HEK293T (cell line): ENCODE measurements at regions not wholly inside any gene's neighbourhood (a gene's known extent, or its start where the extent isn't known, plus 50 kb on each side); places are given as distances from the start of the nearest gene placed in this dataset.

Experiments used
- CTCF ChIA-PET: fragments of 350-600 bp; formaldehyde crosslinking; extraction: SDS; loops from one replicate; lab custom pipeline; 2021; ENCODE audit warnings: antibody characterized with exemption, inconsistent platforms; lab: Yijun Ruan, JAX
- POLR2A ChIA-PET: fragments of 350-600 bp; formaldehyde crosslinking; extraction: SDS; loops from one replicate; lab custom pipeline; 2020; ENCODE audit warnings: antibody characterized with exemption, inconsistent platforms; lab: Yijun Ruan, JAX
- DNase-seq: peaks from one replicate; pipeline ENCODE4 v3.0.0; 2012; ENCODE audit warnings: mixed read lengths; ENCODE audit errors: extremely low spot score
- ARNT ChIP-seq: fragments of 450-650 bp; IDR thresholded peaks from 2 replicates; pipeline ENCODE4 v1.6.1; 2017; ENCODE audit warnings: mild to moderate bottlenecking
- BHLHE40 ChIP-seq: fragments of 450-650 bp; IDR thresholded peaks from 2 replicates; pipeline ENCODE4 v1.6.1; 2016; ENCODE audit warnings: mild to moderate bottlenecking, moderate library complexity, borderline replicate concordance
- CTBP1 ChIP-seq: fragments of 450-650 bp; IDR thresholded peaks from 2 replicates; pipeline ENCODE4 v1.6.1; 2016; ENCODE audit warnings: borderline replicate concordance
- ELF4 ChIP-seq: fragments of 450-650 bp; IDR thresholded peaks from 2 replicates; pipeline ENCODE4 v1.6.1; 2017; ENCODE audit warnings: antibody characterized with exemption
- FOXA1 ChIP-seq: fragments of 450-650 bp; IDR thresholded peaks from 2 replicates; pipeline ENCODE4 v1.6.1; 2016; ENCODE audit warnings: mild to moderate bottlenecking
- FOXK2 ChIP-seq: fragments of 450-650 bp; IDR thresholded peaks from 2 replicates; pipeline ENCODE4 v1.6.1; 2016; ENCODE audit warnings: mild to moderate bottlenecking
- FOXM1 ChIP-seq: fragments of 450-650 bp; IDR thresholded peaks from 2 replicates; pipeline ENCODE4 v1.6.1; 2017; ENCODE audit warnings: mild to moderate bottlenecking, borderline replicate concordance
- HDGF ChIP-seq: fragments of 450-650 bp; IDR thresholded peaks from 2 replicates; pipeline ENCODE4 v1.6.1; 2017; ENCODE audit warnings: antibody characterized with exemption, borderline replicate concordance
- L3MBTL2 ChIP-seq: fragments of 450-650 bp; conservative IDR thresholded peaks from 2 replicates; pipeline ENCODE4 v1.6.1; 2016; ENCODE audit warnings: mild to moderate bottlenecking
- LEF1 ChIP-seq: fragments of 450-650 bp; IDR thresholded peaks from 2 replicates; pipeline ENCODE4 v1.6.1; 2017; ENCODE audit warnings: mild to moderate bottlenecking, borderline replicate concordance
- NFRKB ChIP-seq: fragments of 450-650 bp; IDR thresholded peaks from 2 replicates; pipeline ENCODE4 v1.6.1; 2016; ENCODE audit warnings: mild to moderate bottlenecking, moderate library complexity
- PKNOX1 ChIP-seq: fragments of 450-650 bp; IDR thresholded peaks from 2 replicates; pipeline ENCODE4 v1.6.1; 2016
- SP1 ChIP-seq: fragments of 450-650 bp; IDR thresholded peaks from 2 replicates; pipeline ENCODE4 v1.6.1; 2017
- SUZ12 ChIP-seq: fragments of 450-650 bp; IDR thresholded peaks from 2 replicates; pipeline ENCODE4 v1.6.1; 2016; ENCODE audit warnings: mild to moderate bottlenecking
- TARDBP ChIP-seq: fragments of 450-650 bp; IDR thresholded peaks from 2 replicates; pipeline ENCODE4 v1.6.1; 2016
- ZNF384 ChIP-seq: fragments of 450-650 bp; IDR thresholded peaks from 2 replicates; pipeline ENCODE4 v1.6.1; 2016

- DNase-seq, result no peak
- no peak for TF ChIP-seq NFRKB
- no peak for TF ChIP-seq BHLHE40
- TF ChIP-seq FOXA1, result no peak
- no peak for TF ChIP-seq LEF1
- TF ChIP-seq ZNF384, result no peak
- TF ChIP-seq SP1, result no peak
- no peak for TF ChIP-seq ELF4
- TF ChIP-seq PKNOX1, result no peak
- no peak for TF ChIP-seq ARNT
- TF ChIP-seq FOXK2, result no peak
- TF ChIP-seq TARDBP, result no peak
- TF ChIP-seq L3MBTL2, result no peak
- no peak for TF ChIP-seq HDGF
- no peak for TF ChIP-seq SUZ12
- TF ChIP-seq CTBP1, result no peak
- TF ChIP-seq FOXM1, result no peak
- CTCF ChIA-PET, result no interaction called here
- POLR2A ChIA-PET, result no interaction called here
Measured at GRCh38 chr2:200051611-200051945, 96.2 kb downstream of the MAIP1 start.

- ChIA-PET POLR2A (no interaction called here), CTCF (no interaction called here)
- TF ChIP-seq CTBP1 (no peak), ELF4 (no peak), NFRKB (no peak), SUZ12 (no peak), ZNF384 (no peak), HDGF (no peak), ARNT (no peak), TARDBP (no peak), BHLHE40 (no peak), FOXA1 (no peak), SP1 (no peak), LEF1 (no peak), PKNOX1 (no peak), FOXK2 (no peak), FOXM1 (no peak), L3MBTL2 (no peak)
- no peak for DNase-seq
Measured at GRCh38 chr2:200052627-200053026, 97.2 kb downstream of the MAIP1 start.

- ChIA-PET POLR2A (no interaction called here), CTCF (interaction anchor here (0.6 kb wide), 2 partner anchors 219 to 1993 kb away, joined by 3 to 4 read pairs; no protein-coding TSS in a partner anchor)
- TF ChIP-seq SP1 (no peak), NFRKB (no peak), BHLHE40 (no peak), FOXK2 (no peak), TARDBP (no peak), SUZ12 (no peak), L3MBTL2 (no peak), CTBP1 (no peak), ZNF384 (no peak), ELF4 (no peak), ARNT (no peak), FOXM1 (no peak), FOXA1 (no peak), PKNOX1 (no peak), LEF1 (no peak)
- DNase-seq, result no peak
Measured at GRCh38 chr2:200054681-200055468, 99.5 kb downstream of the MAIP1 start.

GRCh38 chr2:200056105-200056504 lies 100.7 kb downstream of the MAIP1 start:
- CTCF ChIA-PET, result no interaction called here
- POLR2A ChIA-PET, result no interaction called here
- no peak for DNase-seq
- no peak for TF ChIP-seq ZNF384
- no peak for TF ChIP-seq FOXA1
- no peak for TF ChIP-seq ELF4
- TF ChIP-seq FOXM1, result no peak
- TF ChIP-seq SUZ12, result no peak
- TF ChIP-seq TARDBP, result no peak
- TF ChIP-seq HDGF, result no peak
- no peak for TF ChIP-seq L3MBTL2
- TF ChIP-seq PKNOX1, result no peak
- no peak for TF ChIP-seq FOXK2
- TF ChIP-seq SP1, result no peak

GRCh38 chr2:200063155-200063554 lies 107.8 kb downstream of the MAIP1 start:
- no peak for DNase-seq
- ChIA-PET CTCF (no interaction called here), POLR2A (no interaction called here)
- no peak for TF ChIP-seq NFRKB
- TF ChIP-seq FOXM1, result no peak
- TF ChIP-seq FOXK2, result no peak
- no peak for TF ChIP-seq ZNF384
- TF ChIP-seq FOXA1, result no peak
- no peak for TF ChIP-seq L3MBTL2
- no peak for TF ChIP-seq LEF1
- TF ChIP-seq SUZ12, result no peak
- no peak for TF ChIP-seq BHLHE40
- TF ChIP-seq SP1, result no peak
- no peak for TF ChIP-seq CTBP1
